Midbrain (tissue), 1 donor: ENCODE measurements at regions not wholly inside any gene's neighbourhood (a gene's known extent, or its start where the extent isn't known, plus 50 kb on each side); places are given as distances from the start of the nearest gene placed in this dataset.

Experiments used
- DNase-seq: peaks from one replicate; lab custom pipeline; 2025; lab: John Stamatoyannopoulos, UW

DNA sequence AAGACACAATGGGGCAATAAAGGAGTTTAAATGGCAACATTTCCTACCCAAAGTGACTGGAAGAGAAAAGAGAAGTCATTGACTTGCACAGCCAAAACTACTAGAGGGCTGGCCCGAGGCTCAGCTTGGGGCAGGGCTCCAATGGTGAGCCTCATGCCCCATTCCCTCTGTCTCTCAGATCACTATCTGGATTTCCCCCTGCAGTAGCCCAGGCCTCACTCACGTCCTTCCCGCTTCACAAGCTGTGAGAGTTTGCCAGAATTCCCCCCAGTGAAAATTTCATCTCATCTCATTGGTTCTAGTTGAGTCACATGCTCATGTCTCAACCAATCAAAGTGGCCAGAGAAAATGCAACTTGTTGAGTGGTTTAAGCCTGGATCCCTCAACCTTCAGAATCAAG, 181.3 kb downstream of the WDR11 start:
- DNase-seq: no peak

DNA sequence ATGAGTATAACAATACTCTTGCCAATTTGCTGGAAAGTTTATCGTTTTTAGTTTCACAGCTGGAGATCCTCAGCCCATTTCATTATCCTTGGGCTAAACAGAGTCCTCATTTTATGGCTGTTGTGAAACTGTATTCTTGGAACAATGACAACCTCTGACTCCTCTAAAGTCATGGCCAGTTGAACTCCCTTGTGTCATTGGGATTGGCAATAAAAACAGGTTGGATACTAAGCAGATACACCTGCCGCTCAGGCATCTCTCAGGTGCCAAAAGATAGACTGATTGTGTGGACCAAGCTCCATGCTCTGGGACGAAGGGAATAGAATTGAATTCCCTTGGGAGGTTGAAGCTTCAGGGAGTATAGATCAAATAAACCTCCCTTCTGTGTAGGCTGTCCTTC, 182.2 kb downstream of the WDR11 start:
- DNase-seq: no peak

DNA sequence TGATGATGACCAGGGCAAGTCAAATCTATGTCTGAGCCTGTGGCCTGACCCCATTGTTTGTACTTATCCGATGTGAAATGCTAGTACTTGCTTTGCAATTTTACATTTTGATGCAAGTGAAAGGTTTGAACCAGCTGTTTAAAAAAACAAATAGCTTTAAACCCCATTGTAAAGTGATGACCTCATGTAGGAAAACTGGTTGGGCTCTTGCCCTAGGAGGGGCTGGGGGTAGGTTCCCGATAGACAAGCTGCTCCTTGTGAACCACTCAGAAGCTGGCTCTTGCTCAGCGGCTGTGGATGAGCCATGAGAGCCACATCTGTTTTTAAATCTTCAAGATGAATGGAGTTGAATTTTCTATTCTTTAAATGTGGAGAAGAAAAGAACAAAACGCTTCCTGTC, 185.3 kb downstream of the WDR11 start:
- no peak for DNase-seq

DNA sequence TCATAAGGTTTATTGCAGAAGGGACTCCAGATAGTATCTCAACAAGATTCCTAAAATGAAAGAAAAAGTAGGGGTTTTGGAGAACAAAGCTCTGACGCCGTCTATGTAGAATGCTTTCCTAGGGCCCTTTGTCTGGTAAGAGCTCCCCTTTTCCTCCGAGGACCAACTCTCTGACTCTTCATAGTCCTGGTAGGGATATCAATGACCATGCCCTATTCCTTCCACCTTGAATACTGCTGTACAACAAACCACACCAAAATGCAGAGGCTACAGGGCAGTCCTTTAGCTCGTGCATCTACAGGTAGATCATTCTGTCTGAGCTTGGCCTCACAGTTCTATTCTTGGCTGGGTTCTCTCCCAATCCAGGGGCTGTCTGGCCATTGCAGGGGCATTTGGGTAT, 190.3 kb downstream of the WDR11 start:
- DNase-seq: no peak

DNA sequence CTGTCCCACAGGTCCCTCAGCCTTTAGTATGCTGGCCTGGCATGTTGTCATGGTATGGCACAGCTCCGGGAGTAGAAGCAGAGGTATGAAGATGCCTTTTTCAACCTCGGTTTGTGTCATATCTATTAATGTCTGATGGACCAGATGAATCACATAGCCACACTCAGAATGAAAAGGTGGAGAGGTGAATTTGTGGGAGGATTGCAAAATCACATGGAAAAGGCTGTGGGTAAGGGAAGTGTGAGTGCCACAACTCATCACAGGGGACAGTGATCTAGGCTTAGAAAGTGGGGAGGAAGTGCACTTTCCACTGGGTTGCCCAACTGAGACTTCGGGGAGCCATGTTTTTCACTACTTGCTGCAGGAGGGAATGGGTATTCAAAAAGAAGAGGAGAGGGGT, 190.7 kb downstream of the WDR11 start:
- no peak for DNase-seq

DNA sequence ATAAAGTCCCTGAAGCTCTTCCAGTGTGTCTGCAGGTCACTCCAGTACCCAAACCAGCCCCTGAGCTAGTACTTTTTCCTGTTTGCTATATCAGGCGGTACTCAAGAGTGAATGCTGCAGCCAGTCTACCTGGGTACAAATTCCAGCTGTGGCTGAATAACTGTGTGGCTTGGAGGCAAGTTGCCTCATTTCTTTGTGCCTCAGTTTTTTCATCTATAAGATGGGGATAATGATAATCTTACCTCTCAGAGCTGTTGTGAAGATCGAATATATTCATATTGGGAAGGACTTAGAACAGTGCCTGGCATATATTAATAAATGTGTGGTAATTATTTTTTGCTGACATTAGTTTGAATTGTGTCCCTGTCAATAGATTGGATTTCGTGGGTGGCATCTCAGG, 191.2 kb downstream of the WDR11 start:
- DNase-seq: no peak

DNA sequence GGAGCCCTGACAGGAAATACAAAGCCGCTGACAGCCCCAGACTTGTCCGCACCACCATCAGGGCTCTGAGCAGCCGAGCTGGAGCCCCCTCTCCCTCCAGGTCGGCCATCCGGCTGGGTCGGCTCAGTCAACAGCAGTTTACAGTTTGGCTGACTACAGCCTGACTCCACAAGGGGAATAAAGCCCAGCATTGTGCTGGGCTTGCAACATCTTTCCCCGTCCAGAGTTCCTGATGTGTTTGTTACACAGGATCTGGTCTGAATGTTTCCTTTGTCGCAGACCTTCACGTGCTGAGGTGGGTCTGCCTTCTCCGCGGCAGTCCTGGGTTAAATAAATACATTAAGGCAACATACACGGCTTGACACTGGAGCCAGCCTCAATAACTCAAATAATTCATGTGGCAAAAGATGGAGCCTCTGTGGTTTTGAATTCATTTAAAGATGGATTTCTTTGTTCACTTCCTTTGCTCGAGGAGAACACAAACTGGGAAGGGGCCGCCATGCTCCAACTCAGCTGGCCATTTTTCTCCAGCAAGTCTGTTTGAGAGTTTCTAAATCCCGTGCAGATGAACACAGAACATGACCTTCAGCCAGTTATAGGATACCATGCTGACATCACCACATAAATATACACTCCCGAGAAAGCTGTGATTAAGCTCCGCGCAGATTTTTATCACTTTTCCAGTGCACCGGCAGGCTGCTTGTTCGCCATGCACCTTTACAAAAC, 192.1 kb downstream of the WDR11 start:
- DNase-seq: no peak

DNA sequence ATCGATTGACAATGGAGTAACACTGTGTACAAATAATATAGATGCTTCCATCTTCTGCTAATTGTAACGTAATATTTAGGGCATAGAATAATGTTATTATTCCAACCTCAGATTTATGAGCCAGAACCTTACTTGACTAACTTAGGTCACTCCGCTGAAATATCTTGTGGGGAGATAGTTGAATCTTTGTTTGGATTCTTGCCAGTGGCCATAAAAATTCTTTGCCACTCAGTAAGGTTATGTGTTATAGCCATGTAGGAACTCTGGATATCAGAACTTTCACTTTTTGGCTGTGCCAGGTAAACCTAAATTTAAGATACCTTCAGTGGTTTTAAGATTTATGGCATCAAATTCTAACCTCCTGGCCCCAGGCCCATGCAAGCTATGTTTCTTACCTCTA, 197.6 kb downstream of the WDR11 start:
- DNase-seq: no peak

DNA sequence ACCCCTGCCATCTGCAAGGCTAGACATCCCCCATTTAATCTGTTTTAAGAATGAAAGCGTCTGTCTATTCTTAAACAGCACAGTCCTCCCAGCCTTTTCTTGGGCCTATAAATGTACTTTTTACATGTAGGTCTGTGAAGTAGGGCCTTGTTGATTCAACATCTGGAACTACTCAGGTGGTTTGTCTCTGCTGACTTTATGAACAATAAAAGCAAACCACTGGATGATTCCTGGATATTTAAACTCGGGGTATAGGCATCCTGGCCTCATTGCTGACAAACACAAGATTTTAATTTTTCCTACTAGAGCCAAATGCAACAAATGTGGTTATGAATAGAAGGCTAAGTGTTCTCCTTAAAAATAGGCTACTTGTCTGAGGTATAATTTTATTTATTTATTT, 198.3 kb downstream of the WDR11 start:
- DNase-seq: no peak

DNA sequence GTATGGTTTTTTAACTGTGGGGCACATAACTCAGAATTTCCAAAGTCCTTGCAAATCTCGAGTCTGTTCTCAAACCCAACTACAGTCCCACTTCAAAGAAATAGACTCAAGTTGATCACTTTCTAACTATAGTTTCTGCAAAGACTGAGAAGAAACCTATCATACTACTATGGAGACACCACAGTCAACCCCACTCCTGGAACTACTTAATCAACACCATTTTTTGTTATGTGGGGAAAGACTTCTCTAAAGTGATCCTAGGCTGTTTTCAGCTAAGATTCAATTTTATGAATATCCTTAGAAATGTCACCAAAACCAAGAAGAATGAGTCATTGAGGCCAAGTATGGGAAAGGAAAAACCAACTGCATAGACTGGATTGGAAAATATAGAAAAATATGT, 198.8 kb downstream of the WDR11 start:
- no peak for DNase-seq

DNA sequence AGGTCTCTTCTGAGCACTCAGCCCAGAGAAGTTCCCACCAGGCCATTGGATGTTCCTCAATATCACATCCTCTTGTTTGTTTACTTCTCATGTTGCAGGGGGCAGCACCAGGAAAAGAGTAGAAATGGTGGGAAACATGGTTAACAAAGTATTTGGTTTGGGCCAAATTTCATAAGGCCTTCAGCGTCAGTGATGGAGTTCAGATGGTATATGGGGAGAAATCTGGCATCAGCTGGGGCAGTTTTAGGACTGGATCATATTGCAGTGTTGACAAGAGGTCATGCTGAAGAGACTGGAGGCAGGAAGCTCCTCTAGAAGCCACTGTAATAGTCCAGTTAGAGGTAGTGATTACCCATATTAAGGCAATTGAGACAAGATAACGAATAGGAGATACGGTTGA, 200.0 kb downstream of the WDR11 start:
- no peak for DNase-seq

DNA sequence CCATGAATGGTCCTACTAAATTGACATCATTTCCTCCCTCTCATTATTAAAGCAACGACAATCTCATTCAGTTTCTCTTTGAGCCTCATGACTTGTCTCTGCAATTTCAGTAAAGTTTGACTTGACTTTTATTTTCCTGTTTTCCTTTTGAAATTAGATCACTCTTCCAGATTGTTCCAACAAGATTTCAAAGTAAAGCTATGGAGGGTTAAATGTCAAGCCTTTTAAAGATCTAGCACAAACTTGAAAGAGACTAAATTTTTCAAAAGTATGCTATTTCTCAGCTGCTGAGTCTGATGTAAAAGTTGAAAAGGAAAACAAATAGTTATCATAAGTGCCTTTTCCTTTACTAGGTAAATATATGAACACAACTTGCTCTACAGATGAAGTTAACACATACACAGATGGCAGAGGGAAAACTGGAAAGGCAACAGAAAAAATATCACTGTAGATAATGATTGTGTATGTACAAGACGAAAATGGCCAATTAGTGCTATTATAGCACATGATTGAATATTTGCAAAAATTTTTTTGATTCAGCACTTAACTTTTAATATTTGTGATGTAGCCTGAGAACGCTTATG, 200.6 kb downstream of the WDR11 start:
- no peak for DNase-seq

DNA sequence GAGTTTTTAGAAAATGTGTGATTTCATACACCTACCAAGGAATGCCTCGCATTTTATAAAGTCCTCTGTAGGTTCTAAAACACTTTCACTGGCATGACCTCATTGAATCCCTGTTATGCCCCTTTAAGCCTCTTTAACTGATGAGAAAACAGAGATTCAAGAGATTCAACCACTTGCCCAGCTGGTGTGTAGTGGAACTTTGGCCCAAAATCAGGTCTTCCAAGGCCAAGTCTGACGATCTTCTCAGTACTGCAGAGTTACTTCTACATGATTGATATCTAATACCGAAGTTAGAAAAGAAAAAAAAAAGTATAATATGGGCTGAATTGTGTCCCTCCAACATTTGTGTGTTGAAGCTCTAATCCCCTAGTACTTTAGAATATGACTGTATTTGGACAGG, 202.0 kb downstream of the WDR11 start:
- no peak for DNase-seq

DNA sequence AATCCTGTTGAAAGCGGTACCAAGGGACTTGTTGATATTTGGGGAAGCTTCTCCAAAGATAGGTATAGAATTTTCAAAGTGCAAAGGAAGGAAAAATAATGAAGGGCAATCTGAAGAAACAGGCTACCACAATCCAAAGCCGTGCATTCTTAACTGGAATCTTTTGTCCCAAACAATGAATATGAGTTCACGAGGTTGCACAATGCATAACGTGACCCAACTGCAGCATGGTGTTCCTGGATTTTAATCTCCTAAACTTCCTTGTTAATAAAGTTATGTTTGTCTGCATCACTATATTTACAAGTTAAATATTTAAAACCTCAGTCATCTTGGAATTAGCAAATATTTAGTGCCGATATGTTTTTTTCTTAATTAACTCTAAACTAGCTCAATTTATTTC, 203.7 kb downstream of the WDR11 start:
- no peak for DNase-seq

DNA sequence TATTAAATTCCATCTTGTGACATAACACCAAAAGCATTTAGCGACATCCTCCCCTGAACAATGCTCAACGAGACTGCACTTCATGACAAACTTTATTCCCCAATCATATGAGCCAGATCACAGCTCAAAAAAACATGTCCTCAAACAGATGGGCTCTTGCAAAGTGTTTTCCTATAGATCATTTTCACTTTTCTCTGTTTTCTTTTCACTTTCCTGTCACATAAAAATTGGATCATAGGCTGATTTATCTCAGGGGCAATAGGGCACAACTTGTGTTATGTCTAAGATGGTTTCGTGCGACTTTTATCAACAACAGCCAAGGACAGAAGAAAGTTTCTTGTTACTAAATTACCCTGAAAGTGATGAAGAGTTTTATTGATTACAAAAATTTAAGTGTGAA, 206.1 kb downstream of the WDR11 start:
- DNase-seq: no peak

DNA sequence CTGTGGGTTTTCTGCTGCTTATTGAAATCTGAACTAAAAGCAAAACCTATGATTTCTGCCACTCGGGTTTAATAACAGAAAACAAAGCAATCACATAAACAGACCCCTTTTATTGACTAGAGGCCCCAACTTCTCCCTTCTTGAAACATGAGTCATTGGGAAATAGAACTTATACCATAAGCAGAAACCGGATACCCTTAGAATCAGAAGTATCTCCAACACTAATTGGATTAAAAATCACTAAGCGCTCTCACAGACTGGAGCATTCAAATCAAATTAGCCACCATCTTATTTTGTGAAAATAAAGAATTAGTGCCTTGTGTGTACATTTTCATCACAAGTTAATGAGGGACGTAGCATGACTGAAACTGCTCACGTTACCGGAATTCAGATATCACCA, 206.9 kb downstream of the WDR11 start:
- DNase-seq: no peak

DNA sequence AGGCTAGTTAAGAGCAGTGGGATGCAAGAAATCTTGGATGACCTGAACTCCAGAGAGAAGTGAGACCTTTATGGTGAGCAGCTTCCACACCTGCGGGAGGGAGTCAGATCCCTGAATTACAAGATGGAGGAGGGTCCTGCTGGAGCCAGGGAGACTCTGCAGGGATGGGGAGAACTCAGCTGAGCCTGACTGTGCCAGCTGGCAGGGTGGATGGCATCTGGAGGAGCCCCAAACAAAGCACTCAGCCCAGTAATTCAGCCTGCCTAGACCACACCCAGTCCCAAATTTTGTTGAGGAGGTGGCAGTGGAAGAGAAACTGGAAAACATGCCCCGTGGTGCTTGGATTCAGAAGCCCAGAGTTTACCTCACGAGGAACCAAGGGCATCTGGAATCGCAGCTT, 208.2 kb downstream of the WDR11 start:
- DNase-seq: no peak

DNA sequence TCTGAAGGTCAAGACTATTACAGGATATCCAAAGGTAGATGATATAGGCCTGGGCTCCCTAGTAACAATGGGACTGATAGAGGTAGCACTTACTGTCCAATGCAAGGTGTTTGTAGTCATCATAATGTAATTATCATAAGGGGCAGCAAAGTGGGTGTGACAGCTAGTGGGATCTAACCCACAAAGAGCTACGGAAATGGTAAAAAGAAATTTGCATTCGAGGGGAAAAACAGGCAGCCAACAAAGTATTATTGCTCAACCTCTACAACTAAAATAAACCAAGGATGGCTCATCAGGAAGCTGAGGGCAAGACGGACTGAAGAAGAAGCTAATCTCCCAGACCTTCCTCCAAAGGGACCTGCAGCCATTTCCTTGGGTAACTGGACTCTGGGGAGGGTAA, 211.0 kb downstream of the WDR11 start:
- no peak for DNase-seq

DNA sequence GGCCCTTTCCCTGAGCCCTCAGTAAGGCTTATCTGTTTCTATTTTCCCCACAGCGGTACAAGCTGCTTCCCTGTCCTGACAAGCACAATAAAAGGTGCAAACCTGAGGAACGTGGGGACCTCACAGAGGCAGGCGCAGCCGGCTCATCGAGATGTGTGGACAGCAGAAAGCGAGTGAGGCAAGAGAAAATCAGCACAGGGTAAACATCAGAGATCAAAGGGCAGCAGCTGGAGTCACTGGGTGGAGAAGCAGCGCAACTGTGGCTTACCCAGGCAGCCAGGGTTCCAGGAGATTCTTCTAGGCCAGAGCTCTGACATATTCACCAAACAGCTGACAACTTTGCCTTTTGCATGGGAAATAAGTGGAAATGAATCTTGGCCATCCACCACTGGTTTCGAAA, 212.6 kb downstream of the WDR11 start:
- DNase-seq: no peak

DNA sequence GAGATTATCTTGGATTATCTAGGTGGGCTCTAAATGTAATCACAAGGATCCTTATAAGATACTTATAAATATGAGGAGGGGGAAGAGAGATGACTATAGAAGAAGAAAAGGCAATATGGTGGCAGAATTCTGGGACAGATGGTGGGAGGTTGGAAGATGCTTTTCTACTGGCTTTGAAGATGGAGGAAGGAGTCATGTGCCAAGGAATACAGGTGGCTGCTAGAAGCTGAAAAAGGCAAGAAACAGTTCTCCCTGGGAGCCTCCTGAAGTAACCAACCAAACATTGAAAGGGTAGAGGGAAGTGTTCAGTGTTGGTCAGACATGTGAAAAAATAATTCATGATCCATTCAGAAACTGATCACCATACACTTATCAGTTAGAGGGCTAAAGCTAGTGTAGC, 213.3 kb downstream of the WDR11 start:
- no peak for DNase-seq

DNA sequence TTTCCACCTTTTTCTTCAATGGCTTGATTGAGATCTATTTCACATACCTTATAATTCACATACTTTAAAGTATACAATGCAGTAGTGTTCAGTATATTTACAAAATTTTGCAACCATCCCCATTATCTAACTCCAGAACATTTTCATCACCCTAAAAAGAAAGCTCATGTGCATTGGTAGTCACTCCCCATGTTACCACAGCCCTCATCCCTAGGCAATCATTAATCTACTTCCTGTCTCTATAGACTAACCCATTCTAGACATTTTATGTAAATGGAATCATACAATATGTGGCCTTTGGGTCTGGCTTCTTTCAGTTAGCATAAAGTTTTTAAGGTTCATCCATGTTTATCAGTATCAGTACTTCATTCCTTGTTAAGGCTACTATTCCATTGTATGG, 214.2 kb downstream of the WDR11 start:
- DNase-seq: no peak

DNA sequence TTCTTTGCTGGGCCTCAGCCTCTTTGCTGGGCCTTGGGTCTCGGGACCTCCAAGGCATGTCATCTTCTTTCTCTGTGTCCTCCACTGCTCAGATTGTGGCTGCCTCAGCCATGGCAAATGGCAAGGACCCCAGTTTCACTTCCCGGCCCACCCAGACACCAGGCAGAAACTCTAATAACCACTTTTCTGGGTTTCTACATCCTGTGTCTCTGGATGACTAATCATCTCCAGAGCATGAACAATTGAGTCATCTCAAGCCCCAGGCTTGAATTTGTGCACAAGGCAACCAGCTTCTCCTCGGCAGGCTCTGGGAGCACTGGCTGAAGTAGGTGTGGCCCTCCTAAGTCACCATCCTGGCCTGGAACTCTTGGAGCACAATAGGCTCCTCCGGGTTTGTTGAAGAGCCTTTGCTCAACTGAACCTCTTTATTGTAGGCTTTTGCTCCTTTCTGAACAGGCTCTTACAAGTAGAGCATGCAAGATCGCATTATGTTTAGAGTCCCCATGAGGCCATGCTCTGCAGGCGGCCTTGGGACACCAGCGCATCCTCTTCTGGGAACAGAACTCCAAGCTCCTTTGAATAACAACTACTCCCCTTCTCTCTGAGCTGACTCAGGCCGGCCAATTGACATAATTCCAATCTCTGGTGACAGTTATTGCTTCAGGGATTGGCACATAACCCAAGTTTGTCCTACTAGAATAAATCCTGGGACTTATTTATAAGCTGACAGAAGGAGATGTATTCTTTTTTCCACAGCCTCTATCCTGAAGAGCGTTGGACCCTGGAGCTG, 218.1 kb downstream of the WDR11 start:
- no peak for DNase-seq

DNA sequence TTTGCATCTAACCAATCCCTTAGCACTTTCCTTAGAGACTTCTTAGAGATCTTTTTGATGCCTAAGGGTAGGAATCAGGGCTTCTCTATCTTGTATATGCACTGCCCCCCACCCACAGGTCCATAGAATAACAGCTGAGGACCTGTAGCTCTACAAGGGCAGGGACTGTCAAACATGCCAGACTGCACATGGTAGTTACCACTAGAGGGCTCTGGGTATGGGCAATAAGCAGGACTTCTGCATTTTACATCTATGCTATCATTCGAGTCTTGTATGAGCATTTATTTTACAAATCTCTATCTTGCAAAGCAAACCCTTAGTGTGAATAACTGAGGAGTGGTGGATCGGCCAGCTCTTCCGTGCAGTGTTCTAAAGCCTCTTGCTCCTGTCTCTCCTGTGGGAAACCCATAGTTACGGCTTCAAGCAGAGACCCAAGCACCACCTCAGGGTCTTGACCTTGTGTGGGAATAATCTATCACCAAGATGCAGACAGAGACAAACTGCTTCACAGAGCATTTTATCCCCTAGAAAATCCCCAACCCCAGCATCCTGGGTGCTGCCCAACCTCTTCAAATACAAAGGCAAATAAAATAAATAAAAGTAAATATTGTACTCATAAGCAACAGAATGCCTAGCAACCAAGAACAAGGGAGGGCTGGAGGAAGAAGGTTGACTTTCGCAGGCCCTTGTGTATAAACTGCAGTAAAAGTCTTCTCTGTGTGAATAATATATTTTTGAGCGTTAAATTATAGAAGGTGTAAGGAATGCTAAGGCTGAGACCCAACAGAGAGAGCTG, 219.3 kb downstream of the WDR11 start:
- no peak for DNase-seq
